ENCODE measurements at regions not wholly inside any gene's neighbourhood (a gene's known extent, or its start where the extent isn't known, plus 50 kb on each side); places are given as distances from the start of the nearest gene placed in this dataset.
"Not testable (repeated sequence)": the region's sequence is repeated elsewhere in the genome, so short reads cannot be mapped to it uniquely, and the experiment has no call there.

- not testable (repeated sequence) for TF ChIP-seq CTCF (optimal IDR thresholded peaks at IDR 0.05 in 1 of 3, IDR thresholded peaks at IDR 0.05 in 1 of 3, conservative IDR thresholded peaks at IDR 0.05 in 1 of 3; ENCODE audit: extremely low read depth in 1 of 3, insufficient read depth in 2 of 3, low read length in 3 of 3); EZH2 (IDR thresholded peaks at IDR 0.05; ENCODE audit: low read length)
These were observed 318.4 kb downstream of the COL11A1 start for GRCh38 chr1:102789951-102790350.

Data from keratinocyte (primary cell).